DMS 273 treated with DMSO at 0.1 percent for 48 hours (cell line): ENCODE measurements at regions not wholly inside any gene's neighbourhood (a gene's known extent, or its start where the extent isn't known, plus 50 kb on each side); places are given as distances from the start of the nearest gene placed in this dataset.
"Not testable (repeated sequence)": the region's sequence is repeated elsewhere in the genome, so short reads cannot be mapped to it uniquely, and the experiment has no call there.

ENCODE experiments used
- DNase-seq: peaks from one replicate; lab custom pipeline; 2025; lab: John Stamatoyannopoulos, UW

DNA sequence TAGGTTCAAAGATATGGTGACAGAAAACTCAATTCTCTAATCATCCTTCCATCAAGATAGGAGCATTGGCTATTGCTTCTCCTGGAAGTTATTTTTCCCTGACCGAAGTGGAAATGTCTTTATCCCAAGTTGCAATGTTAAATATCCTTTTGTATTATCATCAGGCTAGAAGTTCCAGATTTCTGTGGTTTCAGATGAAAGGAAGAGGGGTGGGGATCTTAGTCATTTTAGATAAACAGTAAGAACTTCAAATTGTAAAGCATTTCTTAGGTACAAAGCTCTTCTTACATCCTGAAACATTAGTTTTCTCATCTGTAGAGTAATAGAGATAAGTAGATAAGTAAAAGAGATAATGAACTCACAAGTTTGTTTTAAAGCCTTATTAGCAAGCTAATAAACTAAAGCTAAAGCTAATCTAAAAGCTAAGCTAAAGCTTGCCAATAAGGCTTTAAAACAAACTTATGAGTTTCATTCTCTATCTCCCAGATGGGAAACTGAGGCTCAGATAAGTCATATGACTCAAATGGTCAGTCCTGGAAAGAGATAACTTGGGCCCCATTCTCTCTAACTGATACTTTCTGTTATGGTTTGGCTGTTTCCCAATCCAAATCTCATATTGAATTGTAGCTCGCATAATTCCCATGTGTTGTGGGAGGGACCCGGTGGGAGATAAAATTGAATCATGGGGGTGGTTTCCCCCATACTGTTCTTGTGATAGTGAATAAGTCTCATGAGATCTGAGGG, 99.2 kb upstream of the KCNK2 start:
- DNase-seq = no peak

DNA sequence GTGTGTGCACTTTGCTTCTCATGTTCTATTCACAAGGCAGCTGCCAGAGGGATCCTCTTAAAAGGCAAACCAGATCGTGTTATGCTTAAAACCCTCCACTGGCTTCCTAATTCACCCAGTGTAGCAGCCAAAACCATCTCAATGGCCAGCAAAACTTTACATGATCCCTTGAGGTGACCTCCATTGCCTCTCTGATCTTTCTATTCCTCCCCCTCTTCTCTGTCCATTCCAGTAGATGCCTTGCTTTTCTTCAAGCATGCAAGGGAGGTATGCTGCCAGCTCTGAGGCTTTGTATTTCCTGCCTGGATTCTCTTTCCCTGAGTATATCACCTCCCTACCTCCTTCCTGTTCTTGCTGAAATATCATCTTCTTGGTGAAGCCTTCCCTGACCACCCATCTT, 93.2 kb upstream of the KCNK2 start:
- no peak for DNase-seq

DNA sequence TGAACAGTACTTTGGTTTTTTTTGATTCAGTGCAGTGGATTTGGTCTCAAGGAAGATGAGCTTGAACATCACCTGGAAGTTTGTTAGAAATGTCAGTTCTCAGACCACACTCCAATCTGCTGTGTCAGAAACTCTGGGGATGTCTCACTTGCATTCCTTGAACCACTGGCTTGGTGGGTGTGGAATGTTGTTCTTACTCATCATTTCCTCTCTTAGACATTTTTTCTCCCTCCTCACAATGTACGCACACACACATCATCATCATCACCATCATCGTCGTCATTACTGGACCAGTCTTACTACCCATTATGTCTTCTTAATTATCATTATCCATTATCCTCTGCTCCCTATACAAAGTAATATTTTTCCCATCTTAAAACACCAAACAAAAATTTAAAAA, 91.9 kb upstream of the KCNK2 start:
- no peak for DNase-seq

- no peak for DNase-seq
Observed at GRCh38 chr1:214991691-214992315, 90.7 kb upstream of the KCNK2 start.

GRCh38 chr1:214993419-214993818, 89.1 kb upstream of the KCNK2 start:
- no peak for DNase-seq

DNA sequence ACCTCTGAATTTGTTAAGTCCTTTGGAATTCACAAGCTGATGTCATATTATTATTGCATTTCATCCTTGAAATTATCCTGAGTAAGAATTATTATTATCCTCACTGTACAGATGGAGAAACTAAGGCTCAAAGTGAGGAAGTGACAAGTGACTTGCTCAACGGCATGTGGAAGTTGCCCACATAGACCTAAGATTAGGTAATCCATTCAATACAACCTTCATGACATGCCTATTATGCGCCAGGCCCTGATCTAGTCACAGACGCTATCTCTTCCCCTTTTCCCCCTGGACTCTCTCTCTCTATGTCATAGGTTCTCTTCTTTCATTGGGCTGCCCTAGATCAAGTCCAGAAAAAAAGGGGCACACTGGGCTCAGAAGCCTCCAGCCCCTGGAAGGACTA, 84.9 kb upstream of the KCNK2 start:
- no peak for DNase-seq

DNA sequence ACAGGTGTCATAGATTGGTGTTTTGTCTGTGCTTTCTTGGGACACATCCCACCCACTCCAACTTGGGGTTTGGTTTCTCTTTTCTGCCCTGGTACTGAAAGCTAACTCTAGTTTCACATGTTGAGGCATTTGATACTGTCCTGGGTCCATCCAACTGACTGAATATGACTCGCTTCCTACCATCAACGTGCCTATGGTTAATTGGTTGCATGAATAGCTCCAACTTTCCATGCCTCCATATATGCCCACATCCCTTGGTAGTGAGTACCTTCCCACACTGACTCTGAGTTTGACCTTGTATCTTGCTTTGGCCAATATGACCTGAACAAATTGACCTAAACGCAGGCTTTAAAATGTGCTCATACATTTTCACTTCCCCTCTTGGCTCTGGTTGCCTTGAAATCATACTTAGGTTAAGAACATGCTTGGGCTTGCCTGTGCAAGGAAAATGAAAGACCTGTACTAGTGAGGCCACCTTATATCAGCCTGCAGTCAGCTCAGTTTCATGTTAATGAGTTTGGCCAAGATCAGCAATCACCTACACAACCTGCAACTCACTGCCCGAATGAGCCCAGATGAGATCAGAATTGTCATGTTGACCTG, 81.0 kb upstream of the KCNK2 start:
- no peak for DNase-seq

- DNase-seq = no peak
Observed at GRCh38 chr1:215002471-215002870, 80.1 kb upstream of the KCNK2 start.

GRCh38 chr1:215003686-215004085, 78.9 kb upstream of the KCNK2 start:
- no peak for DNase-seq

DNA sequence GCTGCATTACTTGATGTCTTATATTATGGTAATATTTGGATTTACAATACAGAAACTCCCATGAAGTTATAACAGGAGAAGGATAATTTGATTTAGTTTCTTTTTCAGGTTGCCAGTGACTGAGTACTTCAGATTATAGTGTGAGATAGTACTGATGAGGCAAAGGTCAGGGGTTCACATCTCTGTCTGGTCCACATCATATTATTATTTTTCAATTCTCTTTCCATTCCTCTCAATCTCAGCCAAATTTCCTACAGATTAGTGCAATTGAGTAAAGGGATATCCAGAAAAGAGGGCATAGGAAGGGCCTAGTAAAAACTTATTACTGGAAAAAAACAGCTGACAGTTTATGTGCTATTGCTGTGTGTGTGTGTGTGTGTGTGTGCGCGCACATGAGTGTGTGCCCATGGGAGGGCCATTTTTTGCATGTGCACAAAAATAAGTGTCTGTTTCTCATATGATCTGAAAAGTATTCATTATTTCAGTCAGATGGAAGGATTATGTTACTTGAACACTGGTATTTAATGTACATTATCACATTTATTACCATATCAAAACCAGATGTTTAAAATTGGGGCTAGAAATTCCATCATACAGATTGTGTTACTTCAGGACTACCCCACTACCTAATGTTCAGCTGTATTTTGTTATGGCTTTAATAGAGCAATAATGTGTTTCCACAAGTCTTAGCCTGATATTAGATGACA, 78.3 kb upstream of the KCNK2 start:
- DNase-seq = no peak

GRCh38 chr1:215005078-215005477, 77.5 kb upstream of the KCNK2 start:
- no peak for DNase-seq

GRCh38 chr1:215005656-215006345, 76.7 kb upstream of the KCNK2 start:
- DNase-seq = no peak

DNA sequence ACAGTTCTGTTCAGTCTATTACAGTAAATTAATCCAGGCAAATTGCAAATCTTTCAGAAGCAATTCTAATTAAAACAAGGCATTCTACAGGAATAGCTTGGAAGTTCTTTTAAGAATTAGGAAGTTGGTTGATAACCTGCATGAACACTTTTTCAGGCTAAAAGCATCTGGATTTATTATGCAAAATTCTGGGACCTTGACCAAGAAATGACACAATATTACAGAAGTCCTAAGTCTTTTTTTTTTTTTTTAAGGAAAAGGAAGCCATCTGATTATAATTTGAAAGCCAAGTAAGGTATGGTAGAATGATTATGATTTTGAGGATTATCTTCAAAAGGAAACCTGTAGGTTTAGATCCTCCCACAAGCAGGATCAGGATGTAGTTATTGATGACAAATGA, 74.7 kb upstream of the KCNK2 start:
- DNase-seq = no peak

GRCh38 chr1:215018555-215018954, 64.0 kb upstream of the KCNK2 start:
- no peak for DNase-seq

DNA sequence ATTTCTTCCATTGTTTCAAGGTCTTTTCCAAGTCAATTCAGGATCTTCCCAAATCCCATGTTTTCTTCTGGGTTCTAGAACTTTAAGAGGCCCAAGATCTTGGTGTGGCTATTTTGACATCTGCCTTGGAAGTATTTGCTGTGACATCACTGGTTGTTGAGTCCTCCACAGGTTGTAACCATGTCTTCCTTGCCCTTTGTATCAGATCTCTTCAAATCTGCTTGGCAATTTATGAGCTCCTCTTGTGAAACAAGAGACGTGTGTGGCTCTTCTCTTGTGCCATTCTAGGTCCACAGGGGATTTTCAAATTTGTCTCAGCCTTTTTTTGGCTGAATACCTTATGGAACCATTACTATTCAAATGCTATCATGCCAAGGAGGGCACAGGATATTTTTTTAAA, 60.3 kb upstream of the KCNK2 start:
- no peak for DNase-seq

GRCh38 chr1:215022741-215023141, 59.8 kb upstream of the KCNK2 start:
- DNase-seq = no peak

DNA sequence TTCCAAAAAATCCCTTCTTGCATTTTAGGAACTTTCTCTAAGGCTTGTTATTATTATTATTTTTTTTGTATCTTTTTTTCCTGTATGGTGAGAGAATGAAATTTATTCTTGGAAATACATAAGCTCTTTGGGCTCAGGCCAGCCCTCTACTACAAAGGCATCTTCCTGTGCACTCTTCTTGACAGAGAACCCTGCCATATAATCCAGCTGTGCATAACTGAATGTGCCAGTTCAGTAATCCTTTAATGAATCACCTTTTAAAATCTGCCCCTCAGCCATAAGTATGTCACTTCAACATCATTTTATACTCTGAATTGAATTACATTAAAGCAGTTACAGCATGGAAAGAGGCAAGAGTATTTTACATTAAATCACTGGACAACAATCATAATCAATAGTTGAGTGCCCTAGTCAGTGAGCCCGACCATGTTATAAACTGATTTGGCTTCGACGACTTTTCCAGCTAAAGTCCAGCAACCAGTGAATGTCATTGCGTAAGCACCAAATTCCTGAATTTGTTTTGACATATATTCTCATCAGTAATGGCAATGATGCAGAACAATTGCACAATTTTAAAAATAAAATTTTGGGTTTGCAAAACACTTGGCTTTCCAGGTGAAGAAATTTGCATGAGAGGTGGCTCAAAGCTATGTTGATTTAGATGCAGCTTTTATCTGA, 59.2 kb upstream of the KCNK2 start:
- DNase-seq = no peak

DNA sequence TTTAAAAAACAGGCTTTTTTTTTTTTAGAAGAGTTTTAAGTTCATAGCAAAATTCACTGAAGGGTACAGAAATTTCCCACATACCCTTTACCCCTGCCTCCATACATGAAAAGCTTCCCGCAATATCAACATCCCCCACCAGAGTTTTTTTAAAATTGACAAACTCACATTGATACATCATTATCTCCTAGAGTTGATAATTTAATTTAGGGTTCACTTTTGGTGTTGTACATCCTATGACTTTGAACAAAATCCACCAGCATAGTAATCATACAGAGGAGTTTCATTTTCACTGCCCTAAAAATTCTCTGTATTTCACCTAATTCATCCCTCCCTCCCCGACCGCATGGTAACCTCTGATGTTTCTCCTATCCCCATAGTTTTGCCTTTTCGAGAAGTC, 53.6 kb upstream of the KCNK2 start:
- DNase-seq = no peak

GRCh38 chr1:215030581-215030980, 52.0 kb upstream of the KCNK2 start:
- DNase-seq = not testable (repeated sequence)

GRCh38 chr1:215031392-215031791, 51.1 kb upstream of the KCNK2 start:
- no peak for DNase-seq
